Activated CD4-positive, CD25-positive, alpha-beta regulatory T cell (primary cell): ENCODE measurements at regions not wholly inside any gene's neighbourhood (a gene's known extent, or its start where the extent isn't known, plus 50 kb on each side); places are given as distances from the start of the nearest gene placed in this dataset.

Source experiments
- DNase-seq, 4 experiments: peaks; one replicate each; lab custom pipeline; 2025; lab: John Stamatoyannopoulos, UW

DNA sequence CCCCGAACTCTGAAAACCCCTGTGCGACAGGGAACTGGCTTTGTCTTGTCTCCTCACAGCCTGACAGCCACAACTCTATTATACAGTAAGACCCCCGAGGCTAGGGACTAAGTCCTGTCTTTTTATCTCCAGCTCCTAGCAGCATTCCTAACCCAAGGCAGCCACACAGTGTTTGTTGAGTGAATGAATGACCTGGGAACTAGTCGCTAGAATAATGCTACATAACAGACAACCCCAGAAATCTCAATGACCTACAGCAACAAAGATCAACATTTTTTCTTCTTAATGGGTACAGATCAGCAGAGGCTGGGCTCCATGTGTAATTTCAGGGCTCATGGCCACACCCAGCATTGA is 71.4 kb upstream of the TNRC6C start:
- no peak for DNase-seq

DNA sequence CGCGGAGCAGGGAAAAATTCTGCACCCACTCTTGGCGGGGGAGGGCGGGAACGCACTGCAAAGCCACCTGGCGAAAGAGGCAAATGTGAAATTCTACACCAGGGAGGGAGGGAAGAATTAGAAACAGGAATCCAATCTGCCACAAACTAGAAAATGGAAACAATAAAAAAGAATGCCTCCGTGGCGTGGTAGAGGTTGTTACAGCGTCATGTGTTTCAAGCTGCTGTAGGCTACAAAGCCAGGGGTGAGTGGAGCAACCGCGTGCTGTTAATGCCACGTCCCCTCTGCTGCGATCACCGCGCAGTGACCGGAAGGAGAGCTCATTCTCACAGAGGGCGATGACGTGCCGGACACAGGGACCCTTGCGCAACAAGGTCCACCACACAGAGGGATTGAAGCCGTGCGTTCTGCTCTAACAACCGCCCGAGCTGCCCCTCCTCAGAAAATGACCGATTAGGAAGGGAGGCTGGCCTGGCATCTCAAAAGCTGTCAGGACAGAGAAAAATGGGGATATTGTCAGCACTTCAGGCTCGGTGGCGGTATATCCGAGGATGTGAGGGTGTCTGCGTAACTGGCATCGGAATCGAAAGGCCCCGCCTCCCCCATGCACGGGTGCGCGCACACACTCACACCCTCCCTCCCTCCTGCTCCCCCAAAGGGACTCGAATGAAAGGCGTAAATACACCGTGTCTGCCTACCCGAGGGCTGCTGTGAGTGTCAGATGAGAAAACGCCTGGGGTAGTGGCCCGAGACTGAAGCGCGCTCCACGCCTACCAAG is 70.8 kb upstream of the TNRC6C start:
- DNase-seq, result peak; percentile 15 to 59 (median 42)

DNA sequence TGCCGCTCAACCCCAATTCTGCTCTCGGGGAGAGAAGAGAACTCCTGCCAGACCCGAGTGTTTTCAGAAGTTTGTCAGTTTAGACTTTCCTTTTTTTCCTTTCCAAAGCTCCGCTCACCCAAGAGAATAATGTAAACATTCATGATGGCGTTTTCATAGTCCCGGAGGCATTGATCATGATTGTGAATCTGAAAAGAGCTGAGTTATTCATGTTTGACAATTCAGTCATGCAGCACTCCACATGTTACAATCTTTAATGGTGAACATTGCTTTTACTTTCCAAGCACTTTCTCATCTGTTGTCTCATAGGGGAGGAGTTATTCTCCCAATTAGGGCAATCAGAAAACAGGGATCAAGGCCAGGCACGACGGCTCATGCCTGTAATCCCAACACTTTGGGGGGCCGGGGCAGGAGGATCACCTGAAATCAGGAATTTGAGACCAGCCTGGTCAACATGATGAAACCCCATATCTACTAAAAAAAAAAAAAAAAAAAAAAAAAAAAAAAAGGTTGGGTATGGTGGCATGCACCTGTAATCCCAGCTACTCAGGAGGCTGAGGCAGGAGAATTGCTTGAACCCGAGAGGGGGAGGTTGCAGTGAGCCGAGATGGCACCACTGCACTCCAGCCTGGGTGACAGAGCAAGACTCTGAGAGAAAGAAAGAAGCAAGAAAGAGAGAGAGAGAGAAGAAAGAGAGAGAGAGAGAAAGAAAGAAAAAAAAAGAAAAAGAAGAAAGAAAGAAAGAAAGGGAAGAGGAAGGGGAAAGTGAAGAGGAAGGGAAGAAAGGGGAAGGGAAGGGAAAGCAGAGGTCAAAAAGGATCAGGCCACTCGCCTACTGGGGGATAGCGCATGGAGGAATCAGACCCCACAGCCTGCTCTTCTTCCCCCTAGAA is 70.0 kb upstream of the TNRC6C start:
- no peak for DNase-seq

DNA sequence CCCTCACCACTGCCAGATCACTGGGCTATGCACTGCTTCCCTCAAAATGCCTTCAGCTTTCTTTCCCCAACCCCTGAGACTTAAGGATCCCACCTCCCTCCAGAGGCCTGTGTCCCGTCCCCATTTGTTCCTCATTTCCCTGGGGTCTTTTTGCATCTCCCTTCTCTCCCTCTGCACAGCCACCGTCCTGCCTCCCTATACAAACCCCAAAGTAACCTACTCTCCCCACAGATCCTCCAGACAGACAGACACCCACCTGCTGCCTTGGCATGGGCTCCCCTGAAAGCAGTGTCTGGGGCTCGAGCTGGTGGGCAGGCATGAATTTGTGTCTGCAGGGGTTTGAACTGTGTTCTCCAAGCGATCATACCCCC is 69.4 kb upstream of the TNRC6C start:
- DNase-seq, result no peak

DNA sequence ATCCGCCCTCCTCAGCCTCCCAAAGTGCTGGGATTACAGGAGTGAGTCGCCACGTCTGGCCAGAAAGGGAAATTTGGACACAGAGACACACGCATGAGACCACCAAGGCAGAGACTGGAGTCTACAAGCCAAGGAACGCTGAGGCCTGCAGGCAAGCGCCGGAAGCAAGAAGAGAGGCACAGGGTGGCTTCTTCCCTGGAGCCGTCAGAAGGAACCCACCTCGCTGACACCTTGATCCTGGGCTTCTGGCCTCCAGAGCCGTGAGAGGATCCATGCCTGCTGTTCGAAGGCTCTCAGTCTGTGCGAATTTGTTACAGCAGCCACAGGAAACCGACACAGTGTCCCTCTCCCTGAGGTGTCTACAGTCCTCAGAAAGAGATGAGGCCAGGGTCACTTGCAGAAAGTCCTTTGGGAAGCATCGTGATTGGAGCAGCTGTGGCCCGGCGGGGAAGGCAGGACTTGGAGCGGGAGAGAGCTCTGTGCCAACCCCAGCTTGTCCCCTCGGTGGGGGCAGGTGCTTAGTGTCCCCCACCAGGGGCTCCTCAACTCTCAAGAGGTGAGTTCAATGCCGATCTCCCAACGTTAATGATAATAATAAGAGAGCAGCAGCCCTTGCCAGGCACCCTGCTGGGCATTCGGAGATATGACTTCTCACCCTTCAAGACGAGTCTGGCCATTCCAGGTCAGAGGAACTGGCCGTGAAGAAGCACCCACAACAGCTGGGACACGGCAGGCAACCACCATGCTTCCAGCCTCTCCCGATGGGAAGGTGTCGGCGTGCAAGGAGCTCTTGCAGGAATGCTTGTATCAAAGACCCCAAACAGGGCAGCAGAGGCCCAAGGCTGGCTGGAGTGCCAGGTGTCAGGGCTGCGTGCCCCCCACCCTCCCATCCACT is 68.4 kb upstream of the TNRC6C start:
- DNase-seq, result no peak

DNA sequence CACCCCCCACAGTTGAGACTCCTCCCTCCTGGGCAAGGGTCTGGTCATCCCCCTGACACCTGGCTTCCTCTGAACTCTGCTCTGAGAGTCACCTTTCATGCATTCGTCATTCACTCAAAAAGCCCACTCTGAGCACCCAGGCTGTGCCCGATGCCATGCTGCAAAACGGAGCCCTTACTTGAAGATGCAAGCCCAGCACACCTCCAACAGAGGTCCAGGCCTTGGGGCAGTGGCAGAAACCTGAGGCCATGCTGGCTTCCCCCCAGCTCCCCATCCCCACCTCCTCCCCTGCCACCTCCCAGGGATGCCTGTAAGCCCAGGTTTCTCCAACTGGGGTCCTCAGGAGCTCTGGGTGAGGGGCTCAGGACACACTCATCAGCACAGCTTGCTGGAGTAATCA is 67.7 kb upstream of the TNRC6C start:
- no peak for DNase-seq

DNA sequence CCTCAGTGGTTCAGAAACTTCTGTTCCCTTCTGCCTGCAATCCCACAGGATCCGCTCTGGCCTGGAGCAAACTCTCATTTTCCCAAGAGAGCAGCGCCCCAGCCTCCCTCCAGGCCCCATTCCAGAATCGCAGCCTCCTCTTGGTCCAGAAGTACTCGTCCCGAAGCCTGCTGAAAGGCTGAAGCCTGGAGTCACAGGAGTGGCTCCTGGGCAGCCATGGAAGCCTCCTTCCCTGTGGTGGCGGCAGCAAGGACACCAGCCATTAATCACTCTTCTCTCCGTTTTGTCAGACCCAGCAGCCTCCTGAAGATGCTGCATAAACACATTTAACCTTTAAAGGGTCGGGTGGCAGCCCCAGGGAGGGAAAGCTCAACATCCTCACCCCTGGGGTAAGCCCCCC is 66.9 kb upstream of the TNRC6C start:
- no peak for DNase-seq

DNA sequence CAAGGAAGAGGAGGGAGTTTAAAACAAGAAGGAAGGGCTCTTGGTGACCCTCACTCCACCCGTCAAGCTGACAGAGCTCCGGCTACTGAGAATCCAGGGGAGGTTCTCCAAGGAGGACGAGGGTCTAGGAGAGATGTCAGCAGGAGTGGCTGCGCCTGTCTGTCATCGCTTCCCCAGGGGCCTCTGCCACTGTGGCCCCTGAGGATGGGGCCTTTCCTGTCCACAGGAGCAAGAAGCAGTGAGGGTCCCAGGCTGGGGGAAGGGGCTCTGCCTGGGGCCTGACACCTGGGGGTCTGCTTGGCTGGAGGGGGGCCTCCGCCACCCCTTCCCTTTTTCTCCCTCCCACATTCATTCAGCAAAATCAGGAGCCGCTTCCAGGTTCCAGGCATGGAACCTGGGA is 66.5 kb upstream of the TNRC6C start:
- DNase-seq, result no peak

DNA sequence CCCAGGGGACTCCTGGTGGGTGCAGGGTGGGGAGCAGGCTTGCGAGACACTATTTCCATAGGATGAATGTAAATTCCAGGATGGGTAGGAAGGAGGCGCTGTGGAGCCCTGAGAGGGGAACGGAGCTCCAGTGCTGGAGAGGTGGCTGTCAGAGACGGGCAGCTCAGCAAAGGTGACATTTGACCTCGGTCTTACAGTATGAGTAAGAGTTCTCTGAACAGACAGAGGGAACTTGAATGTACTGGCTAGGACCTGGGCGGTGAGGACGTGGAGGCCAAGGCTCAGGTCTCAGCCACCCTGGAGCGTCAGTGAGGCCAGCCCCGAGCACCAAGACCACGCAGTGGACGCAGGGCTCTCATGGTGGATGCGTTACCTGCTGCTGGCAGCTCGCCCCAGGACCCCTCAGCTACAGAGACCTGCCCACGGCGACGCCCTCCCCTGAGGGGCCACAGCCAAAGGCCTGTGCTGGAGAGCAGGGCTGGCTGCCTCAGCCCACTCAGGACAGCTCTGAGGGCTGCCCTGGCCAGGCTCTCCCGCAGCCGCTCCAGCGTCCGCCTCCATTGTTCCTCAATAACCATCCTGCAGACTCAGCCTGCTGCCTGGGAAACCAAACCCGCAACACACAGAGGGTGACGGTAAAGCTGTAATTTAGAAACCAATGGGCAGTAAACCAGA is 65.9 kb upstream of the TNRC6C start:
- DNase-seq, result no peak

DNA sequence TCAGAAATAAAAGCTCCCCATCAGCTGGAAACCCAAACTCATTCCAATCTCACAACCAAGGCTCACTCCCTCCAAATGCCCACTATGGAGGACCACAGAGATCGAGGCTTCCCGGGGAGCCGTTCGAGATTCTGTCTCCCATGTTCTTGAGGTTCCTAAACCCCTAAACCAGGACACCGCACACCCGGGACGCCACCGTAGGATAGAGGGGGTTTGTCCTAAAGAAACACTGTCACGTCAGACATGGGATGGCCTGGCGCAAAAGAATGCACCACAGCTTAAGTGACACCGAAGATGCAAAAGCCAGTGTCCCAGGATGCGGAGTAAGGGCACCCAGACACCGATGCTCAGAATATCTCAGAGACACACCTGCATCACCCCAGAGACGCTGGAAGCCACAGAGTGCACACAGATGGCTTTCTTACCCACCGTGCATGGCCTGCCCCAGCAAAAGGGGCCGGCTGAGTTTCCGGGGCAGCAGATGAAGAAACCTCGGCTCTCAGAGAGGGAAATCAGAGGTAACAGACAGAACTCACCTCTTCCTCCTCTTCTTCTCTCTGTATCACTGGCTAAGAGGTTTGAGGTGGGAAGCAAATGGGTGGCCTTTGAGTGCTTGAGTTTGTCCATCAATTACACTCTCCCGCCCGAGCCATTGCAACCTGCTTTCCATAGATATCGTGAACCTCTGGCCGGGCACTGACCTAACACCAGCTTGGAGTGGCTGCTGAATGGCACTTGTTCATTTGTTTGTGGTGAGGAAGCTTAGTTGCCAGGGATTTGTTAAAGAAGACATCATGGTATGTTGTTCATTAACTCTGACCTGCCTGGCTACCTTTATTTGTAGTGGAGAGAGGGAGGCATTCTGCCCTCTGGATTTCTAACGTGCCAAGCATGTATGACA is 65.1 kb upstream of the TNRC6C start:
- DNase-seq, result no peak

DNA sequence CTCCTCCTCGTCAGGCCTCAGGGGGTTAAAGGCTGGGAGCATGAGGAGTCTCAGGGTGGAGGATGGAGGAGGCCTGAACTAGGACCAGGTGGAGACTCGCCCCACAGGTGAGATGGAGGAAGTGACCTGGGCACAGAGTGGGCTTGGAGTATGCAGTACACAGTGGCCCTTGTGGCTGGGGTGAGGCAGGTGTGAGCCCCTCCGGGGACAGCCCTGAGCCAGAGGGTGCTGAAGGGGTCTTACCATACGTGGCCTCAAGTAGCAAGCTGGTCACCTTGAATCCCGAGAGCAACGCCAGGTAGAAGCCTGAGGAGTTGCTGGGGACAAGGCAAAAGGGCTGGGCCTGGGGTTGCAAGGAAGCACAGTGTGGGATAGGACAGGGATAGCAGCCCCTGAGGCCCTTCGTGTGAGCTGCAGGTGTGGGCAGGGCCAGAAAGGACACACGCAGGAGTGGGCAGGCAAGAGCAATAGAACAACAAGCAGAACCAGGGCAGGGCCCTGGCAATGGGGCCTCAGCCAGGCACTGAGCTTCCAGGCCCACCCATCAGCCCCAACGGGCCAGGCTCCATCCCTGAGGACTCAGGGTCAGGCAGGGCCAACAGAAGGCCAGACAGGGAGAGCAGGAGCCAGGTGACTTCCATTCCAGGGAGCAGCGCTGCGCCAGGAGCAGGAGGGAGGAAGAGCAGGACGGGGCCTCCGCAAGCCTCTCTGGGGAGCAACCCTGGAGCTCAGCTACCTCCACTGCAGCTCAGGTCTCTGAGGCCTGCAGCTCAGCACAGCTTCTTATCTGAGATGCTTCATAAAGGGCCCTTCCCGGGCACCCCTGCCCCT is 64.2 kb upstream of the TNRC6C start:
- no peak for DNase-seq

DNA sequence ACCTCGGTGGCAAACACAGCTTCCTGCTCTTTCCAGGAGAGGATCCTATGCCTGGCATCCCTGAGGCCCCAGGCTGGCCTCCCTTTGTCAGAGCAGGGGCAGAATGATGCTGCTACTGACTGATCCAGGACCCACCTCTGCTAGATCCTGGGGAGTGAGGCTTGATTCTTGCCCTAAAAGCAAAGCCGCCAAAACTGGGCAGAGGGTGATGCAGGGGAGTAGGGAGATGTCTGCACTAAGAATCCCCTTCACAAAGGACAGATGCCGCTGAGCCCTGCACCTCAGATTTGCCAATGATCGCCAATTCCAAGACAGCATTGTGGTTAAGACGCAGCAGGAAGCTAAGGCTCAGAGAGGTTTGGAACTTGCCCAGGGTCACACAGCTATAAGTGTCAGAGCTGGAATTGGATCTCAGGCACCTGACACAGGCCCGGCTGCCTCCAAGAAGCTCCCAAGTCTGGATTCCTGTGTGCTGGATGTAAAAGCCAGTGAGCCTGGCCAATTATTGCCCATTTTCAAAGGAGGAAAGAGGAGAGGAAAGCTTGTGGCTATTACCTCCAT is 60.7 kb upstream of the TNRC6C start:
- no peak for DNase-seq

DNA sequence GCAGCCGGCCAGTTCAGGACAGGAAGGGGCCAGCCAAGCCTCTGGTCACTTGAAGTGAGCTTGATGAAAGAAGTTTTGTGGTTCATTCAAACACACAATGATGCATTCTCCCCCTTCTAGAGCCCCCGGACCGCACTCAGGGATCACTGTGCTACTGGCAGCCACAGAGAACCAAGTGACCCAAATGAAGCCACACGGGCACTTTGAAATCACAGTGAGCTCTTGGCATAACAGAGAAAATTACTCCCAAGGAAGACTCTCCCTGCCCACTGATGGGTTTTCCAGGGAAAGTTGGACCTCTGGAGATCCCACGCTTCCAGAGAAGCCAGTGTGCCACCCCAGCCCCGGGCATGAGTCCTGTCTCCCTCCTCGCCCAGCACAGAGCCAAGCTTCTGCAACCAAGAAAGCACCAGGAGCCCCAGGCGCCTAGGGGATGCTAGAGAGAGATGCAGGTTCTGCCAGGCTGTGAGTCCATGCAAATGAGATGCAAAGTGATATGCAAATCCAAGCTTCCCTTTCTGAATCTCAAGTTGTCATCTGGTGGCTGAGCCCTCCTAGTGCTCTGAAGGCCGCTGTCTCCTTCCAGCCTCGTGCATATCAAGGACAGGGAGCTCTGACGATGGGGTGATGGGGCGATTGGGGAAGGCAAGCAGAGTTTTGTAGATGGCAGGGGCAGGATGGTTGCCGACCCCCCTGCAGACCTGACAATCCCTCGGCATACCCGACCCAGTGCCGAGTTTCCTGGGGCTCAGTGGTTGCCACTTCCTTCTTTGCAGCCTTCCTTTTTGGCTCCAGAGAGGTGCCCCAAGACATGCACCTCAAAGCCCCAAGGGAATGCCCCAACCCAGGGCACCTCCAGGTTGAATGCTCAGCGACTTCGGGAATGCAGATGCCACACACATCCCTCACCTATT is 59.7 kb upstream of the TNRC6C start:
- DNase-seq, result no peak

DNA sequence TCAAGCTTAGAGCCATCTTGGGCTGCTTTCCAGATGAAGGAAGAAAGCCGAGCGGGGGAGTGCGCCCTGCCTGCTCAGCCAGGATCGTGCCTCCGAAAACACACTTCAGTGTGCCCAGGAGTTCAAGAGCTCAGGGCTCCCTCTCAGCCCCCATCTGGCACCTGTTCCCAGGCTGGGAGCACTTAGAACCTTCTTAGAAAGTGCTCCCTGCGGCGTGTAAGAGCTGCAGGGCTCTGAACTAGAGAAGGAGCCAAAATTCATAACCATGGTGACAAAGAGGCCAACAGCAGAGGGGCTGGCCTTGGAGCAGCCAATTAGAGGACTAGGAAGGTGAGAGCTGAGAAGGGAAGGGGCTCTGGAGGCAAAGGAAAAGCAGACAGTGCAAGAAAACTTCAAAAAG is 59.0 kb upstream of the TNRC6C start:
- no peak for DNase-seq

DNA sequence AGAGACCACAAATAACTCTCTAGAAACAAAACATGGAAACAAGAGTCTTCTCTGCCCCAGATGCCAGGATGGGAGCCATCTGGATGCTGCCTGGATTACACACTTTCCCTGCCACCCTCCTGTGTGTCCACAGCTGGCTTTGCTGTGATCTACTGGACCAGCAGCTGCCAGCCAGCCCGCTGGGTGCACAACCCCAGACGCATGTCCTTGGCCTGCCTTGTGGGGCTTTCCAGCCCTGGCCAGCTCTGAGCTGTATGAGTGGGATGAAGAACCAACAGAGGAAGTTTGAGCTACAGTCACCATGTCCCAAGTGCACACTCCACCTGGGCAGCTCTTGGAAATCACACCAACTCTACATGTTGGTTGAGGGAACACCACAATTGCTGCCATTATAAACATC is 57.0 kb upstream of the TNRC6C start:
- no peak for DNase-seq

DNA sequence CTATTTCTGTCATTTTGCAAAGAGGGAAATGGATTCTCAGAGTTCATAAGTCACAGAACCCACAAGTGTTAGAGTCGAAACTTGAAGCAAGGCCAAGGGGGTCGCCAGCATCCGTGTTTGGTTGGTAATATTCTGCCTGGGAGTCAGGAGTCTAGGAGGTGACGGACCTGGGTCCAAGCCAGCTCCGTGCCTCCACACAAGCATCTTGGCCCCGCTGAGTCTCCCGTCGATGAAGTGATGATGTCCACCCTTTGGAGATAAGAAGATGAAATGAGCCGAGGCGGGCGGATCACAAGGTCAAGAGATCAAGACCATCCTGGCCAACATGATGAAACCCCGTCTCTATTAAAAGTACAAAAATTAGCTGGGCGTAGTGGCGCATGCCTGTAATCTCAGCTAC is 53.2 kb upstream of the TNRC6C start:
- DNase-seq, result no peak

DNA sequence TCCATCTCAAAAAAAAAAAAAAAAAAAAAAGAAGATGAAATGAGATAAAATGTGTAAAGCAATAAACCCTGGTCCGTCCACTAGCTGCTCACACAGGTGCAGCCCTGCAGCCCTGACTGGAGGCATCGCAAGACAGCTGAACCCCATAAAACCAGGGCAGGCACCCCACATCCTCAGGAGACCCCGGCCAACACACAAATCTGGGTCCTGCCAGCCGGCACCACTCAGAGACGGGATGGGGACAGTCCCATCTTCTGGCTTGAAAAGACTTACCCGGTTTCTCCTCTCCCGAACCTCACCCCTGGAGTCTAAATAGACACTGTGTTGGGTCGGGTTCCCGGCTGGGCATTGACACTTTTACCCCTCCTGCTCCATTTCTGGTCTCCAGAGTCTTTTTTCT is 52.7 kb upstream of the TNRC6C start:
- no peak for DNase-seq

DNA sequence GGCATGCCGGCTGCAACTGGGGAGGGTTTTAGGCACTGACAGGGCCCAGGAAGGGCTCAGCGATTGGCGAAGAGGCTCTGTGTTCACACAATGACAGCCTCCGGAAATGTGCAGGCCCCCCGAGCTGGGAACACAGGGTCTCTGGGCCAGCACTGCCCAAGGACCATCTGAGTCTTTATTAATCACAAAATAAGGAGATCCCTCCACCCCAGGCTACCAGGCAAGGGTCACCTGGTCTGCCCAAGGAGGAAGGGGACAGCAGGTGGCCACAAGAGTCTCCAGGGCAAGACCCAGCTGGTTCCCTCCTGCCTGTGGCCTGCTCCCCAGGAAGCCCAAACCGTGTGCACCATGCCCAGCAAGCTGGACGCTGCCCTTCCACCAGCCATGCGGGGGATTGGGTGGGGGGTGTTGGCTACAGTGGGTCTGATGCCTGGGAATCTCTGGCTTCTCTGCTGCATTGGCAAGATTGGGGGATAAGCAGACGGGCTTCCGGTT is 52.1 kb upstream of the TNRC6C start:
- DNase-seq, result no peak
